GM12878 (cell line): ENCODE measurements at regions not wholly inside any gene's neighbourhood (a gene's known extent, or its start where the extent isn't known, plus 50 kb on each side); places are given as distances from the start of the nearest gene placed in this dataset.

Experiments
- CBX3 ChIP-seq: fragments of 200-600 bp; sonication (generic); IDR thresholded peaks from 2 replicates; pipeline ENCODE4 v1.6.1; 2016; ENCODE audit warnings: low read depth, borderline replicate concordance
- CTCF ChIP-seq, 3 experiments: IDR thresholded peaks in 2 of 3; conservative IDR thresholded peaks in 1 of 3; 2 replicates each; pipeline ENCODE4 v1.5.1; 2011; ENCODE audit warnings: low read depth in 3 of 3, low read length in 3 of 3, mild to moderate bottlenecking in 3 of 3, control low read depth in 2 of 3, moderate library complexity in 2 of 3, inconsistent platforms in 1 of 3, mixed read lengths in 1 of 3; ENCODE audit not compliant: control insufficient read depth in 2 of 3, insufficient read depth in 1 of 3; ENCODE audit errors: extremely low read depth in 1 of 3
- ELK1 ChIP-seq: IDR thresholded peaks from 2 replicates; pipeline ENCODE4 v1.6.1; 2012; ENCODE audit warnings: low read depth, low read length, improper control_type of control experiment
- JUNB ChIP-seq: IDR thresholded peaks from 2 replicates; pipeline ENCODE4 v1.6.1; 2016; ENCODE audit warnings: antibody characterized with exemption, mild to moderate bottlenecking
- MAX ChIP-seq: IDR thresholded peaks from 2 replicates; pipeline ENCODE4 v1.6.1; 2012; ENCODE audit warnings: low read depth, low read length, improper control_type of control experiment
- NFYB ChIP-seq: IDR thresholded peaks from 2 replicates; pipeline ENCODE4 v1.6.1; 2011; ENCODE audit warnings: low read depth, mild to moderate bottlenecking, low read length, improper control_type of control experiment, moderate library complexity; ENCODE audit not compliant: insufficient read depth
- POLR2A ChIP-seq: IDR thresholded peaks from 2 replicates; pipeline ENCODE4 v1.6.1; 2011; ENCODE audit warnings: low read depth, mild to moderate bottlenecking, low read length
- POLR2AphosphoS5 ChIP-seq: IDR thresholded peaks from 2 replicates; pipeline ENCODE4 v1.6.1; 2011; ENCODE audit warnings: mild to moderate bottlenecking, low read length, inconsistent platforms
- SP1 ChIP-seq: IDR thresholded peaks from one replicate; pipeline ENCODE4 v1.6.1; 2011; ENCODE audit warnings: low read depth, low read length
- SREBF2 ChIP-seq: IDR thresholded peaks from 2 replicates; pipeline ENCODE4 v1.6.1; 2012; ENCODE audit warnings: mild to moderate bottlenecking, low read length
- TCF12 ChIP-seq: IDR thresholded peaks from 2 replicates; pipeline ENCODE4 v1.6.1; 2011; ENCODE audit warnings: low read depth, mild to moderate bottlenecking, low read length
- ZNF217 ChIP-seq: fragments of 450-650 bp; IDR thresholded peaks from 2 replicates; pipeline ENCODE4 v1.6.1; 2017; ENCODE audit warnings: antibody characterized with exemption, mild to moderate bottlenecking
- ZNF274 ChIP-seq: IDR thresholded peaks from one replicate; pipeline ENCODE4 v1.8.0; 2011; ENCODE audit not compliant: insufficient read length, insufficient read depth

GRCh38 chr18:4543711-4544110 is 88.6 kb upstream of the DLGAP1 start:
- TF ChIP-seq CBX3 (no peak), ELK1 (no peak), CTCF (IDR thresholded peaks at IDR 0.05 in 2 of 3, conservative IDR thresholded peaks at IDR 0.05 in 1 of 3; ENCODE audit: control insufficient read depth in 2 of 3, extremely low read depth in 1 of 3, insufficient read depth in 1 of 3, low read depth in 3 of 3, low read length in 3 of 3) (no peak), SREBF2 (no peak), ZNF217 (no peak), TCF12 (no peak), POLR2A (no peak), POLR2AphosphoS5 (no peak), MAX (no peak), SP1 (no peak), ZNF274 (no peak), NFYB (no peak), JUNB (no peak)
